ENCODE measurements at regions not wholly inside any gene's neighbourhood (a gene's known extent, or its start where the extent isn't known, plus 50 kb on each side); places are given as distances from the start of the nearest gene placed in this dataset.

DNA sequence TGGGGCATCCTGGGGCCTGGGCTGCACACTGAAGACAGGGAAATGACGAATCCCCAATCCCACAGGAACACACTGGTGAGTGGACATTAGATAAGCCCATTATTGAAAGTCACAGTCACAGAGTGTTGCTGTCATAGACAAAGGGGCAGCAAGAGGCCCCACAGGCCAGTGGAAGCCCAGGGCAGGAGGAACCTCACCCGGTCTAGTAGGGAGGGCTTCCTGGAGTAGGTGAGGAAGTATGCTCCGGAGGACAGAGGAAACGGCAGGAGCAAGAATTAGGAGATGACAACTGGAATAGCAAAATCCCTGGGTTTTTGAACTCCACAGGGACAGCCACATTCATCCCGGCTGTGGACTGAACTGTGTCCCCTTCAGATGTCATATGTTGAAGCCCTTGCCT lies 101.2 kb downstream of the TPRA1 start:
- no peak for TF ChIP-seq POLR2A (IDR thresholded peaks at IDR 0.05)
- TF ChIP-seq, protein P1, sequence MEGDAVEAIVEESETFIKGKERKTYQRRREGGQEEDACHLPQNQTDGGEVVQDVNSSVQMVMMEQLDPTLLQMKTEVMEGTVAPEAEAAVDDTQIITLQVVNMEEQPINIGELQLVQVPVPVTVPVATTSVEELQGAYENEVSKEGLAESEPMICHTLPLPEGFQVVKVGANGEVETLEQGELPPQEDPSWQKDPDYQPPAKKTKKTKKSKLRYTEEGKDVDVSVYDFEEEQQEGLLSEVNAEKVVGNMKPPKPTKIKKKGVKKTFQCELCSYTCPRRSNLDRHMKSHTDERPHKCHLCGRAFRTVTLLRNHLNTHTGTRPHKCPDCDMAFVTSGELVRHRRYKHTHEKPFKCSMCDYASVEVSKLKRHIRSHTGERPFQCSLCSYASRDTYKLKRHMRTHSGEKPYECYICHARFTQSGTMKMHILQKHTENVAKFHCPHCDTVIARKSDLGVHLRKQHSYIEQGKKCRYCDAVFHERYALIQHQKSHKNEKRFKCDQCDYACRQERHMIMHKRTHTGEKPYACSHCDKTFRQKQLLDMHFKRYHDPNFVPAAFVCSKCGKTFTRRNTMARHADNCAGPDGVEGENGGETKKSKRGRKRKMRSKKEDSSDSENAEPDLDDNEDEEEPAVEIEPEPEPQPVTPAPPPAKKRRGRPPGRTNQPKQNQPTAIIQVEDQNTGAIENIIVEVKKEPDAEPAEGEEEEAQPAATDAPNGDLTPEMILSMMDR (IDR thresholded peaks at IDR 0.05), result no peak
- peaks cover 0 to 4% (median 0%) of the 10 kb centered on the region in 12 donors for H3K4me1 ChIP-seq
- no peak for ATAC-seq
- no peak overlapping the region for H3K27ac ChIP-seq
- no peak overlapping the region for H3K4me3 ChIP-seq
- no peaks in the 10 kb centered on the region for H3K9me3 ChIP-seq
- H3K27me3 ChIP-seq, result no peaks in the 10 kb centered on the region
- H3K36me3 ChIP-seq, result no peaks in the 10 kb centered on the region
- intact Hi-C loops (cut with DNase I), result no loop called here
- no peak for DNase-seq
- 74 to 79% (median 79%) methylated on average over 5 of the region's 5 CpGs for WGBS, 4 donors

DNA sequence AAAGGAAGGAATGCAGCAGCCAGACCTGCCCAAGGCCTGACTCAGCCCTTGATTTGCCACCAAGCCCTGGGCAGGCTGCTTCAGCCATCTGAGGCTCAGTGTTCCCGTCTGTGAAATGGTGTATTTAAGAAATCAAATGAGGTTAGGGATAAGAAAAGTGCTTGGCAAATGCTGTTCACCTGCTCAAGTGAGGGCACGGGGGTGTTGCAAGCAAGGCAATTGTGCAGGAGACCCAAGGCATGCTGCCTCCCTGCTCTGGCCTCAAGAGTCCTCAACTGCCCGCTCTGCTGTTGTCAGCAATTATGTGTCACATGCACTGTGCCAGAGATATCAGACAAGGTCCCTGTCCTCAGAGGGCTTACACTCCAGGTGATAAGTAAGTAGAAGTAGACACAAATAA lies 101.8 kb downstream of the TPRA1 start:
- H3K4me1 ChIP-seq, result peaks cover 0 to 5% (median 0%) of the 10 kb centered on the region in 12 donors
- no peak overlapping the region for H3K4me3 ChIP-seq
- 88 to 93% (median 90%) methylated on average over 3 of the region's 3 CpGs for WGBS, 4 donors
- intact Hi-C loops (cut with DNase I), result no loop called here
- no peak for DNase-seq
- no peak overlapping the region for H3K27ac ChIP-seq
- no peaks in the 10 kb centered on the region for H3K27me3 ChIP-seq
- no peak for TF ChIP-seq POLR2A (IDR thresholded peaks at IDR 0.05)
- TF ChIP-seq, protein P1 (IDR thresholded peaks at IDR 0.05), result no peak
- ATAC-seq, result no peak
- no peaks in the 10 kb centered on the region for H3K36me3 ChIP-seq
- no peaks in the 10 kb centered on the region for H3K9me3 ChIP-seq

DNA sequence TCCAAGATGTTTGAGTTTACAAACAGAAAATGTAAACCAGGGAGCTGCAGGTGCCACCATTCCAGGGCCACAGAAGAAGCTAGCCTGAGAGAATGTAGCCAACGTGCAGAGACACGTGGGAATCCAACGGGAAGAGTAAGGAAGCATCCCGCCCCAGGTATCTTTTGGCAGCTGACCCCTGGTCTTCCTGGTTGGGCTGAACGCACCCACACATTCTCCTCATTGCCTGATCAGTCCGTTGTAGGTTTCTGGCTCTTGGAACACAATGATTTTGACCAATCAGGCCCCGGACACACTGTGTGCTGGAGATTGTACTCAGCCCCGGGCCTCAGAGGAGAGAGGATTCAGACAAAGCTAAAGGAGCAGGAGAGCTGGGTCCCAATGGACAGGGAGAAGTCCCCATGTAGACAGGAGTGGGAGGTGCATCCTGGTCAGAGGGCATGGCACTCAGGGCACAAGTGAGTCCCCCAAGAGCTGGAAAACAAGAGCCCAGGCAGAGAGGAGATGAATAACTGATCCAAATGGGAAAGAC lies 102.3 kb downstream of the TPRA1 start:
- DNase-seq (no peak), ATAC-seq (no peak)
- TF ChIP-seq, protein P1 (IDR thresholded peaks at IDR 0.05), result no peak
- TF ChIP-seq POLR2A (IDR thresholded peaks at IDR 0.05), result no peak
- H3K4me1 ChIP-seq, result peaks cover 0 to 5% (median 0%) of the 10 kb centered on the region in 12 donors
- no peak overlapping the region for H3K4me3 ChIP-seq
- no peak overlapping the region for H3K27ac ChIP-seq
- H3K36me3 ChIP-seq, result no peaks in the 10 kb centered on the region
- intact Hi-C loops (cut with DNase I), result no loop called here
- 46 to 65% (median 57%) methylated on average over 6 to 8 of the region's 8 CpGs for WGBS, 4 donors
- no peaks in the 10 kb centered on the region for H3K9me3 ChIP-seq
- H3K27me3 ChIP-seq, result no peaks in the 10 kb centered on the region

DNA sequence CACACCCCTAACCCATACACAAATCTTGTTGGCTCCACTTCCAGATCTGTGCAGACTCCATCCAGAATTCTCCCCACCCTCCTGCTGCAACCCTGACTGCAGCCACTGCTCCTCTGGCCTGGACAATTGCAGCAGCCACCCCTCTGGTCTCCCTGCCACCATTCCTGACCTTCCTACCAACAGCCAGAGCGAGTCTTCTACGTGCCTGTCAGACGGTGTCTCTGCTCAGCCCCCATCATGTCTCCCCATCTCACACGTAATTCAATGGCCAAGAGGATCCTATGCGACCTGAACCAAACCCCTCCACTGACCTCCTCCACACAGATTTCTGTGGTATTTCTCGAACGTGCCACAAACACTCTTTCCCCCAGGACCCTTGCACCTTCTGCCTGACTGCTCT lies 103.3 kb downstream of the TPRA1 start:
- whole genome bisulfite sequencing, 4 donors, result 79 to 89% (median 83%) methylated on average over 7 of the region's 7 CpGs
- intact Hi-C loops (cut with DNase I), result no loop called here

More for the DNA sequence above, 103.3 kb downstream of the TPRA1 start:
- no peak for TF ChIP-seq POLR2A (IDR thresholded peaks at IDR 0.05)
- TF ChIP-seq, protein P1 (IDR thresholded peaks at IDR 0.05), result no peak
- Histone ChIP-seq H3K27me3 (no peaks in the 10 kb centered on the region), H3K4me1 (peaks cover 0 to 7% (median 0%) of the 10 kb centered on the region in 12 donors), H3K4me3 (no peak overlapping the region), H3K27ac (no peak overlapping the region), H3K9me3 (no peaks in the 10 kb centered on the region), H3K36me3 (no peaks in the 10 kb centered on the region)
- no peak for ATAC-seq
- no peak for DNase-seq
